Calu3 (cell line): ENCODE measurements at regions not wholly inside any gene's neighbourhood (a gene's known extent, or its start where the extent isn't known, plus 50 kb on each side); places are given as distances from the start of the nearest gene placed in this dataset.

Experiments used
- BruUV-seq: library from RNA; stranded (reverse); fragments of 400-500 nt; replicated peaks from 2 replicates; lab custom pipeline; 2021; lab: Mats Ljungman, UMichigan
- CTCF ChIA-PET: fragments of 300-600 bp; sonication (Branson Sonifier 250); formaldehyde crosslinking; loops from one replicate; lab custom pipeline; 2022; ENCODE audit warnings: antibody characterized with exemption; lab: Charles Lee
- DNase-seq: peaks from one replicate; pipeline ENCODE4 v3.0.0; 2022
- H3K27ac Mint-ChIP-seq: one replicate; pipeline ENCODE4 v1.8.0; 2022; ENCODE audit warnings: mixed read lengths; ENCODE audit not compliant: unreplicated experiment
- H3K27me3 Mint-ChIP-seq: one replicate; pipeline ENCODE4 v1.8.0; 2022; ENCODE audit warnings: mixed read lengths; ENCODE audit not compliant: unreplicated experiment
- H3K36me3 Mint-ChIP-seq: one replicate; pipeline ENCODE4 v1.8.0; 2022; ENCODE audit warnings: mild to moderate bottlenecking, moderate library complexity, mixed read lengths; ENCODE audit not compliant: insufficient read depth, unreplicated experiment
- H3K4me1 Mint-ChIP-seq: one replicate; pipeline ENCODE4 v1.8.0; 2022; ENCODE audit warnings: mild to moderate bottlenecking, low read depth, mixed read lengths; ENCODE audit not compliant: unreplicated experiment
- H3K4me3 Mint-ChIP-seq: one replicate; pipeline ENCODE4 v1.8.0; 2022; ENCODE audit warnings: mild to moderate bottlenecking, low read depth, moderate library complexity, mixed read lengths; ENCODE audit not compliant: unreplicated experiment
- H3K9me3 Mint-ChIP-seq: one replicate; pipeline ENCODE4 v1.8.0; 2022; ENCODE audit warnings: low read depth, mixed read lengths; ENCODE audit not compliant: unreplicated experiment
- intact Hi-C: fragments of 100-400 bp; cut with micrococcal nuclease; formaldehyde crosslinking; loops from one replicate; pipeline ENCODE4 v1.10.0; 2022; ENCODE audit not compliant: unreplicated experiment
- TF ChIP-seq, protein P1 (sequence below): fragments of 200-600 bp; IDR thresholded peaks from one replicate; pipeline ENCODE4 v1.8.0; 2022; ENCODE audit warnings: antibody characterized with exemption; ENCODE audit not compliant: unreplicated experiment

DNA sequence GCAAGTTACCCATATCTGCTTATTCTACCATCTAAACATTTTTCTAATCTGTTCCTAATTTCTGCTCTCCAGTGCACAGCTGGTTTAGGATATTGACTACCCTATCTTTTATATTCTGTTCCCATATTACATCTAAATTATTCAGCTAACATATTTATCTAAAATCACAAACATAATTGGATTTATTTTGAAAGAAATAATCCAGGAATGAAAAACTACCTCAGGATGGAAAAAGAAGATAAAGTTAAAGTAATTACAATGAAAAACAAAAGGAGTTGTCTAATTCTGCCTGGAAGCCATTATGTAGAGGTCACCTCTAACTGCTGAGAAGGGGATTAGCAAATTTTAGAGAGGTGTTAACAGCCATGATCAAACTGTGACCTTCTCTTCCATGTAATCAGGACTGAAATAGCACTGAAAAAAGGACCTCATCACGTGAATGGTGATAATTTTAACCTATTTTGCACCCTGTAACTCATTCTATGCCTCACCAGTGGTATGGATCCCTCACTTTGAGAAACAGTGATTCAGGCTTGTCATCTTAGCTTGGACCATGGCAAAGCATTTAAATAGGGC lies 653.3 kb downstream of the CDH11 start:
- Mint-ChIP-seq H3K27me3 (no peaks in the 10 kb centered on the region), H3K36me3 (no peaks in the 10 kb centered on the region), H3K4me1 (no peaks in the 10 kb centered on the region), H3K27ac (no peak overlapping the region), H3K4me3 (no peak overlapping the region), H3K9me3 (peaks cover 9% of the 10 kb centered on the region)
- intact Hi-C loops = no loop called here
- CTCF ChIA-PET = no interaction called here
- TF ChIP-seq, protein P1, sequence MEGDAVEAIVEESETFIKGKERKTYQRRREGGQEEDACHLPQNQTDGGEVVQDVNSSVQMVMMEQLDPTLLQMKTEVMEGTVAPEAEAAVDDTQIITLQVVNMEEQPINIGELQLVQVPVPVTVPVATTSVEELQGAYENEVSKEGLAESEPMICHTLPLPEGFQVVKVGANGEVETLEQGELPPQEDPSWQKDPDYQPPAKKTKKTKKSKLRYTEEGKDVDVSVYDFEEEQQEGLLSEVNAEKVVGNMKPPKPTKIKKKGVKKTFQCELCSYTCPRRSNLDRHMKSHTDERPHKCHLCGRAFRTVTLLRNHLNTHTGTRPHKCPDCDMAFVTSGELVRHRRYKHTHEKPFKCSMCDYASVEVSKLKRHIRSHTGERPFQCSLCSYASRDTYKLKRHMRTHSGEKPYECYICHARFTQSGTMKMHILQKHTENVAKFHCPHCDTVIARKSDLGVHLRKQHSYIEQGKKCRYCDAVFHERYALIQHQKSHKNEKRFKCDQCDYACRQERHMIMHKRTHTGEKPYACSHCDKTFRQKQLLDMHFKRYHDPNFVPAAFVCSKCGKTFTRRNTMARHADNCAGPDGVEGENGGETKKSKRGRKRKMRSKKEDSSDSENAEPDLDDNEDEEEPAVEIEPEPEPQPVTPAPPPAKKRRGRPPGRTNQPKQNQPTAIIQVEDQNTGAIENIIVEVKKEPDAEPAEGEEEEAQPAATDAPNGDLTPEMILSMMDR = no peak
- no TSS peak for BruUV-seq
- no peak for DNase-seq

DNA sequence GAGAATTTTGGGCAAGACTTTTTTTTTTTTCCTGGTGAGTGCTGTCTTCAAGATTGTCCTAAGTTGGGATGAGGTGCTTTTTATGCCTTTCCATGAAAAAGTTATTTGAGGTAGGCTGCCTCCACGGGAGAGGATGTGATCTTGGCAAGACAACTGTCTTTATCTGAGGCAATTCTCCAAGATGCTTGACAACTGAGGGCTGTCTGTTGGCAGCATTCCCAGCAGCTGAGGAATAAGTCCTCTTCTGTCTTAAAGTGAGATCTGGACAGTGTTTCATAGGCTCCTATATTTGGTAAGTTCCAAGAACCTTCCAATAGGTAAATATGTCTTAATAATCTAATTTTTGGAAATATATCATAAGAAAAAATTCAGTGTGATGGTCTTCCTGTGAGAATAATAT lies 662.0 kb downstream of the CDH11 start:
- Mint-ChIP-seq H3K27ac (no peak overlapping the region), H3K4me1 (no peaks in the 10 kb centered on the region), H3K9me3 (peaks cover 19% of the 10 kb centered on the region), H3K36me3 (no peaks in the 10 kb centered on the region), H3K4me3 (no peak overlapping the region), H3K27me3 (no peaks in the 10 kb centered on the region)
- TF ChIP-seq, protein P1 = no peak
- no peak for DNase-seq
- CTCF ChIA-PET = no interaction called here
- intact Hi-C loops = no loop called here
- BruUV-seq = no TSS peak

- Mint-ChIP-seq H3K27me3 (no peaks in the 10 kb centered on the region), H3K27ac (no peak overlapping the region), H3K36me3 (no peaks in the 10 kb centered on the region), H3K4me3 (no peak overlapping the region), H3K9me3 (peaks cover 22% of the 10 kb centered on the region), H3K4me1 (no peaks in the 10 kb centered on the region)
- TF ChIP-seq, protein P1 = no peak
- no TSS peak for BruUV-seq
- CTCF ChIA-PET = no interaction called here
- DNase-seq = no peak
- intact Hi-C loops = no loop called here
Observed at GRCh38 chr16:64459402-64459801, 662.5 kb downstream of the CDH11 start.

DNA sequence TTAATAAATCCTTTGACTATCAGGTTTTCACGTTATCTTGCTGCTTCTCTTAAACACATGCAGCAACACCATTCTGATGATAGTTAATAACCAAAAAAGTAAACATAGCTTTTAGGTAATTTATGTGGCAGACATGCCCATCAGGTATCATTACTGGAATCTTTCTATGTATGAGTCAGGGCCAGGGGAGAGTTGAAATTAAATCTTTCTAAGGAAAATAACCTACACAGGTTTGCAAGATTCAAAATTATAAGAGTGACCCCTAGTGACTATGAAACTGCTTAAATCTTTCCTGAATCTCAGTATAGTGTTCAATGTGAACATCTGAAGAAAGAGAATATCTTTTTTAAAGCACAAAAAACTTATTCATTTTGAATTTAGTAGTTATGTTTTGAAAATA lies 666.6 kb downstream of the CDH11 start:
- CTCF ChIA-PET = no interaction called here
- peaks cover 16% of the 10 kb centered on the region for H3K9me3 Mint-ChIP-seq
- TF ChIP-seq, protein P1 = no peak
- DNase-seq = no peak
- H3K4me1 Mint-ChIP-seq = no peaks in the 10 kb centered on the region
- H3K27ac Mint-ChIP-seq = no peak overlapping the region
- H3K4me3 Mint-ChIP-seq = no peak overlapping the region
- no TSS peak for BruUV-seq
- no peaks in the 10 kb centered on the region for H3K36me3 Mint-ChIP-seq
- intact Hi-C loops = no loop called here
- H3K27me3 Mint-ChIP-seq = no peaks in the 10 kb centered on the region
